MV-4-11 (cell line): ENCODE measurements at regions not wholly inside any gene's neighbourhood (a gene's known extent, or its start where the extent isn't known, plus 50 kb on each side); places are given as distances from the start of the nearest gene placed in this dataset.
A peak's percentile ranks its signal among the peaks of the same experiment; 100 is the strongest.
"Not testable (repeated sequence)": the region's sequence is repeated elsewhere in the genome, so short reads cannot be mapped to it uniquely, and the experiment has no call there.

ENCODE experiments used
- DNase-seq: peaks from one replicate; lab custom pipeline; 2025; lab: John Stamatoyannopoulos, UW

- no peak for DNase-seq
Observed at GRCh38 chr2:12879649-12880048, 162.9 kb downstream of the TRIB2 start.

GRCh38 chr2:12881952-12882351 lies 165.2 kb downstream of the TRIB2 start:
- DNase-seq, result no peak

DNA sequence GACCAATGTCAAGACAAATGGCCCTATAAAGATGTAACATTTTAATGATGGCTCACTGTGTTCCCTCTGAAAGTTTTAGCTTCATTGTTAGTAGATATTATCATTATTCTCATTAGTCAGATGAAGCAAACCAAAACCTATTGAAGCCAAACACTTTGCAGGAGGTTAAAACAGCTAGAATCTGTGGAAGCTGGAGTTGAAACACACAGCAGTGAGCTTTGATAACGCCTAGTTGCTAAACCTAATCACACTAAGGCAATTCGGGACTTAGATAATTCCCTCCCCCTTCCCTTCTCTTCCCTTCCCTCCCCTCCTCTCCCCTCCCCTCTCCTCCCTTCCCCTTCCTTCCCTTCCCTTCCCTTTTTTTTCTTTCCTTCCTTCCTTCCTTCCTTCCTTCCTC lies 165.7 kb downstream of the TRIB2 start:
- no peak for DNase-seq

DNA sequence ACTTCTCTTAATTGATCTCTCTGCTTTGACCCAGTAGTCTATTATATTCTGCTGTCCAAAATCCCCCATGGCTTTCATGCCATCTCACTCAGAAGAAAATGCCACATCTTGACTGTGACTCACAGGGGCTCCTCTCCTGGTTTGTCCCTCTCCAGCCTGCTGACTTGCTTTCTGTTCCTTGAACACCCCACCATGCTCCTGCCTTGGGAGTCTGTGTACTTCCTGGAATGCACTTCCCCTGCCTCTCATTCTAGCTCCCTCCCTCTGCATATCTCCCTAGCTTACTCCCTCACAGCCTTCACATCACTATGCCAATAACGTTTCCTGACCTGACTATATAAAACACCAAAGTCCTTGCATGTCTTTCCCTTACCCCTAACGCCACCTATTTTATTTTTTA lies 167.2 kb downstream of the TRIB2 start:
- DNase-seq, result peak; percentile 16

- peak; percentile 51 for DNase-seq
Observed at GRCh38 chr2:12884713-12885282, 168.1 kb downstream of the TRIB2 start.

GRCh38 chr2:12890066-12890465 lies 173.3 kb downstream of the TRIB2 start:
- DNase-seq, result no peak

DNA sequence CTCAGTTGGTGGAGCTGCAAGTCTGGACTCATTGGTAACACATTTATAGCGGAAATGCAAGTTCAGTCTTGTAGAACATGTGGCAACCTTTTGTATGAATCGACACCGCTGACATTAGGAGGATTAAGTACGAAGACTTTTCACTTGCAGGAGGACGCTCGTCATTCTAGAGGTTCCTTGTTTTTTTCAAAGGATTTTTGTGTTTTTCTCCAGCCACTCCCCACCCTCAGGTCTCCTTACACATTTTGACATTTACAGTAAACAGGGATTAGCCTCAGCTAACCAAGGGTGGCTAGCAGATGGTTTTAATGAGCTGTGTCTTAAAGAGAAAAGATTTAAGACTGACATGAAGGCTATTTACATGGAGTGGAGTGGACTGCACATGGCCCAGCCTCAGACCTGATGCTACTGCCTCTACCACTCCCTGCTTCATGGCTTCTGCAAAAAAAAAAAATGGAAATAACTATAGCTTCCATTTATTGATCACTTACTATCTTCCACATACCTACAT lies 173.8 kb downstream of the TRIB2 start:
- no peak for DNase-seq

DNA sequence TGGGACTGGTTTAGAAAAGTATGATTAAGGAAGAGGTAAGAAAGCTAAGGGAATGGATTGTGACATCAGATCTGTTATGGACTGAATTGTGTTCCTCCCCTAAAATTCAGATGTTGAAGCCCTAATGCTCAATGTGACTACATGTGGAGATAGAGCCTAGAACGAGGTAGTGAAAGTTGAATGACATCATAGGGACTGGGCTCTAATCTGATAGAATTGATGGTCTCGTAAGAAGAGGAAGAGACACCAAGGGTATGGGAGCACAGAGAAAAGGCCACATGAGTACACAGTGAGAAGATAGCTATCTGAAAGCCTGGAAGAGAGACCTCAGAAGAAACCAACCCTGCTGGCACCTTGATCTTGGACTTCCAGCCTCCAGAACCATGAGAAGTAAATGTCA lies 178.3 kb downstream of the TRIB2 start:
- peak; percentile 85 for DNase-seq

DNA sequence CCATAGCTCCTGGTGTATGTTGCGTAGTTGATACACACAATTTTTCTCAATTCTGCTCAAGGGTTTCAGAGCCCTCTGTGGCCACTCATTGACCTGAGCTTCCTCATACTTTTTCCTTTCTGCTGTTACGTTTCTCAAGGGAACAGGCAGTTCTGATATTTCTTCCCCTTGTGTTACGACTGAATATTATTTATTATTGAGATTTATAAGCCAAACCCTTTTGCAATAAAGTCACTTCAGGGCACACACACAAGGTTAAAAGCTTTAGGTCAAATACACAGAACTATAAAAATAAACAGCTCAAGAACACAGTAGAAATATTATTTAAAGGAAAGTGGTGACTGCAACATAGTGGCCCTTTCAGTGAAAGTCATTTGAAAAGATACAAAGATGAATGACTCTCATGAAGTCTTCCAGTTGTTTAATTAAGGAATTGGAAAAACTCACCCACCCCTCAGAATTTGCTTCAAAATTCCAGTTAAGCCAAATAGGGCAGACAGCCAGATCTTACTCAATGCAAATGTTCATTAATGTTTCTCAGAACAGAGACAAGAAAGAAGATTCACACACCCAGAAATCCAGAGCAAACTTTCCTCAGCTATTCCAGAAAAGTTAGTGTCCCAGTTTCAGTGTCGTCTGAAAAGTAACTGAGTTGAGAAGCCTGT lies 179.7 kb downstream of the TRIB2 start:
- DNase-seq, result no peak

GRCh38 chr2:12897181-12897580 lies 180.4 kb downstream of the TRIB2 start:
- DNase-seq, result peak; percentile 52

GRCh38 chr2:12903272-12903671 lies 186.5 kb downstream of the TRIB2 start:
- DNase-seq, result no peak

DNA sequence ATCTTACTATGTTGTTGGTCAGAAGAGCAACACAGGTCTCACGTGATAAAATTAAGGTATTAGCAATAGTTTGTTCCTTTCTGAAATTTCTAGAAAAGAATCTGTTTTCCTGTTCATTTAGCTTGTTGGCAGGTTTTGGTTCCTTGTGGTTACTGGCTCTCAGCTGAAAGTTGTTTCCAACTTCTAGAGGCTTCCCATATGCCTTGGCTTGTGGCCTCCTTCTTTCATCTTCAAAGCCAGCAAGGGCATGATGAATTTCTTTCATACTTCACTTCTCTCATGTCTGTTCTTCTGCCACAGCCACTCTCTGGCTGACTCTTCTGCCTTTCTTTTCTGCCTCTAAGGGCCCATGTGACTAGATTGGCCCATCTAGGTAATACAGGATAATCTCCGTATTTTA lies 193.7 kb downstream of the TRIB2 start:
- DNase-seq, result no peak

- no peak for DNase-seq
Observed at GRCh38 chr2:12915787-12916186, 199.1 kb downstream of the TRIB2 start.

GRCh38 chr2:12918138-12918834 lies 201.6 kb downstream of the TRIB2 start:
- DNase-seq, result no peak

DNA sequence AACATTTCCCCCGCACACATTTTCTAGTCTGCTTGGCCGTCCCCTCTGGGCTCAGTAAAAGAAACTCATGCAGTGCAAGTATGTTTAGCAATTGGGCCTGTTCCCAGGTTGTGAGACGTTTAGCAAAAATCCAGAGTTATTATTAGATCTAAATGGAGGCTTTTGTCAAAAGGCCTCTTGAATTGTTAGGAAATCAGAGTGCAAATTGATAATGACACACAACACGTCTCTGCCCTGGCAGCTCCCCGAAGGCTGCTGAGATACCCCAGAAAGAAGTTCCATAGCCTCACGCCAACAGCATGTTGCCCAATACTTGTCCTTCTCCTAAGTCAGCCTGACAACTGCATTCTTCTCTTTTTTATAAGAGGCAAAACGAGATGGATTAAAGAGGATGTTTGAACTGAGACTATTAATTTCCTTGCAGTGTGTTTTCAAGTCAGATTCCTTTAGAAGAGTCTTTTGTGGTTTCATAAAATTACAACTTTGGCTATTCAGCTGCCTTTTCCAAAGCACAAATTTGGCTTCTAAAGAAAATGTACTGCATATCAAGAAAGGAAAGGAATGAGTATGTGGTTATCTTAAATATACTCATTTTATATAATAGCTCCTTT lies 202.2 kb downstream of the TRIB2 start:
- no peak for DNase-seq

GRCh38 chr2:12921321-12921720 lies 204.6 kb downstream of the TRIB2 start:
- no peak for DNase-seq

DNA sequence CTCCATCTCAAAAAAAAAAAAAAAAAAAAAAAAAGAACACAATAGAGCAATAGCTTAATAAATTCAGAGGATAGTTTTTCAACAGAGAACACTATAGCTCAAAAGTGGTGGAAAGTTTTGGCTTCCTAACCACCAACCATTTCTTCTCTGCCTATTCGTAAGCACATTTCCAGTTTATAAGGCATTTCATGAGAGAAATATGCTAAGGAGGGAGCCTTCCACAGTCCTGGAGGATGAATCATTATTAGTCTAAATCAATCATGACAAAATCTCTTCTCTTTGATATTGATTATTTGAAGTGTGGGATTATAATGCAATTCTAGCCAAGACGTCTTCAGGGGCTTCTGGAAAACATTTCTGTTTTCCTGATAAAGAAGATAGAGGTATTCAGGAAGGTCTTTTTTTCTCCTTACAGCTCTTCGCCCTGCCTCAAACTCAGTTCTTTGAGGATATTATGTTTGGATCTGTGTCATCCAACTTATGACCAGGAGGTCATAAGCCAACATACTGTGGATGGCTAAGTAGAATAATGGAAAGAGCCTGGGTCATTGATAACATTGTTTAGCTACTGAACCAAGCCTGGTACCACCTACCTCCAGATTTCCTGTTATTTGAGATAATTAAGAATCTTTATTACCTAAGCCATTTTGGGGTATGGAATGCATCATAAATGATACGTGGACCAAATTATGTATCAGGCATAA lies 207.3 kb downstream of the TRIB2 start:
- no peak for DNase-seq

- not testable (repeated sequence) for DNase-seq
Observed at GRCh38 chr2:12926641-12927040, 209.9 kb downstream of the TRIB2 start.

- DNase-seq, result no peak
Observed at GRCh38 chr2:12928197-12928774, 211.6 kb downstream of the TRIB2 start.

DNA sequence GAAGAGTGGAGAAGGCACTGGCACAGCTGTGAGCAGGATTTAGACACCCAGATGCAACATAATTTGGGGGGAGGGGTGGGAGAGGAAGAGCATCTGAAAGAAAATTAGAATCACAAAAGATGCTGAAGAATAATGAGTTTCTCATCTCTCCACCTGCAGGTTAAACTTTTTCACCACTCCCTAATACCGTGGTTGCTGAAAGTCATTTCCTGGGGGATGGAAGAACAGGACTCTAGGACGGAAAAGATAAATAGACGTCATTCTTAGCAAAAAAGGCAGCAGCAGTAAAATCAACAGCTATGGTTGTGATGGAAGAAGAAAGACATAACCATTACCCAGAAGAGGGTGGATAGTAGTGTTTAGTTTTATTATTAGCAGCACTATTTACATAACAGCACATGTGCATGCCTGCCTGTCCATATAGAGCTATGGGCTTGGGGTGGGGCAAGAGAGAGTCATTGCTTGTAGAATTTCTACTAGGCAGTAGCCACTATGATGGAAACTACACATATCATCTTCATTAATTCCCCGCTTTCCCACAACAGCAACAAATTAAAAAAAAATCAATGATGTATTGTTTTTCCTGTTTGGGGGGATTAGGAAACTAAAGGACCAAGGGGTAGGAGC lies 212.2 kb downstream of the TRIB2 start:
- no peak for DNase-seq

DNA sequence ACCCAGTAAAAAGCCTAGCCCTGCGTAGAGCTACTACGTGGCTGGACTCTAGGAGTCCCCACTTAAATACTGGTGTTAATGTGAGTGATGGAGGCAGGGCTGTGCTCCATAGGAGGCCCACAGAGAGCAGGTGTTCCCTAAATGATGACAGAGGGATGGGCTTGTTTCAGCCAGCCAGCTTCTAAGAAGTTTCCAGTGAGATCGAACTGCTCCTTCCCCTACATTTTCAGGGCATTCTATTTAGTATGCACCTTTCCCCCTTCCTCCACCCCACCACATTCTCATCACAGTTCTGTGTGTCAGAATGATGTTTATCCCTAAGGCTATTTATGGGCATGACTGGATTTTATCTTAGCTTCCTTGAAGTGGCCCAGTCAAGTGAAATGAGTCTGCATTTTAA lies 213.0 kb downstream of the TRIB2 start:
- DNase-seq, result no peak
